H1 (cell line): ENCODE measurements at regions not wholly inside any gene's neighbourhood (a gene's known extent, or its start where the extent isn't known, plus 50 kb on each side); places are given as distances from the start of the nearest gene placed in this dataset.

ENCODE experiments used
- CTCF ChIP-seq, 3 experiments: IDR thresholded peaks; 1 replicate in 2 of 3; 2 replicates in 1 of 3; pipeline versions ENCODE4 v1.5.1 to v1.6.1; 2011; ENCODE audit warnings: low read length in 3 of 3, mild to moderate bottlenecking in 3 of 3, inconsistent platforms in 2 of 3, low read depth in 1 of 3, moderate library complexity in 1 of 3; ENCODE audit not compliant: insufficient read depth in 1 of 3; ENCODE audit errors: control extremely low read depth in 1 of 3
- EZH2 ChIP-seq: fragments of 200-600 bp; sonication (generic); IDR thresholded peaks from 2 replicates; pipeline ENCODE4 v1.7.1; 2012; ENCODE audit warnings: low read depth, mild to moderate bottlenecking, moderate library complexity, low read length, inconsistent platforms; ENCODE audit not compliant: severe bottlenecking
- NRF1 ChIP-seq: IDR thresholded peaks from 2 replicates; pipeline ENCODE4 v1.6.1; 2011; ENCODE audit warnings: mild to moderate bottlenecking, low read depth, low read length, improper control_type of control experiment
- RFX5 ChIP-seq: IDR thresholded peaks from 2 replicates; pipeline ENCODE4 v1.6.1; 2011; ENCODE audit warnings: low read depth, low read length, improper control_type of control experiment, borderline replicate concordance
- TF ChIP-seq, protein P1 (sequence below): IDR thresholded peaks from 2 replicates; pipeline ENCODE4 v1.6.1; 2011; ENCODE audit warnings: low read length, improper control_type of control experiment

- TF ChIP-seq NRF1, result no peak
- TF ChIP-seq CTCF (IDR thresholded peaks at IDR 0.05; ENCODE audit: control extremely low read depth in 1 of 3, insufficient read depth in 1 of 3, low read depth in 1 of 3, low read length in 3 of 3), result no peak
- no peak for TF ChIP-seq RFX5
- TF ChIP-seq, protein P1, sequence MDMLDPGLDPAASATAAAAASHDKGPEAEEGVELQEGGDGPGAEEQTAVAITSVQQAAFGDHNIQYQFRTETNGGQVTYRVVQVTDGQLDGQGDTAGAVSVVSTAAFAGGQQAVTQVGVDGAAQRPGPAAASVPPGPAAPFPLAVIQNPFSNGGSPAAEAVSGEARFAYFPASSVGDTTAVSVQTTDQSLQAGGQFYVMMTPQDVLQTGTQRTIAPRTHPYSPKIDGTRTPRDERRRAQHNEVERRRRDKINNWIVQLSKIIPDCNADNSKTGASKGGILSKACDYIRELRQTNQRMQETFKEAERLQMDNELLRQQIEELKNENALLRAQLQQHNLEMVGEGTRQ, result no peak
- no peak for TF ChIP-seq EZH2
These were observed 1344.9 kb downstream of the UQCRFS1 start for GRCh38 chr19:27868007-27868406.
